Heart right ventricle (tissue), 16 donors: ENCODE measurements at regions not wholly inside any gene's neighbourhood (a gene's known extent, or its start where the extent isn't known, plus 50 kb on each side); places are given as distances from the start of the nearest gene placed in this dataset.
A peak's percentile ranks its signal among the peaks of the same experiment; 100 is the strongest.

Source experiments
- ATAC-seq, 8 donors: fragments of 200-7000 bp; cut with Tn5 transposase; one replicate each; pipeline ENCODE4 v1.9.1; 2020; ENCODE audit warnings: mild to moderate bottlenecking in 8 of 8, moderate library complexity in 8 of 8, moderate number of reproducible peaks in 1 of 8
- DNase-seq, 2 donors: peaks; one replicate each; pipeline ENCODE4 v3.0.0-alpha.2; 2020
- H3K27ac ChIP-seq, 10 donors: fragments of 200-600 bp; sonication (generic) in 2 of 10; one replicate each; pipeline versions ENCODE4 v1.5.0 to v1.8.0; 2020 to 2022; ENCODE audit warnings: mild to moderate bottlenecking in 3 of 10
- H3K27me3 ChIP-seq, 7 donors: fragments of 200-600 bp; one replicate each; pipeline ENCODE4 v1.8.0; 2021 to 2022; ENCODE audit warnings: mild to moderate bottlenecking in 2 of 7
- H3K36me3 ChIP-seq, 9 donors: fragments of 200-600 bp; sonication (generic) in 1 of 9; one replicate each; pipeline versions ENCODE4 v1.5.0 to v1.8.0; 2020 to 2022; ENCODE audit warnings: mild to moderate bottlenecking in 2 of 9
- H3K4me1 ChIP-seq, 9 donors: fragments of 200-600 bp; sonication (generic) in 1 of 9; one replicate each; pipeline versions ENCODE4 v1.5.0 to v1.8.0; 2020 to 2022; ENCODE audit warnings: mild to moderate bottlenecking in 4 of 9
- H3K4me3 ChIP-seq, 10 donors: fragments of 200-600 bp; sonication (generic) in 2 of 10; one replicate each; pipeline versions ENCODE4 v1.5.0 to v1.8.0; 2020 to 2022; ENCODE audit warnings: mild to moderate bottlenecking in 7 of 10, moderate library complexity in 2 of 10
- H3K9me3 ChIP-seq, 11 donors: fragments of 200-600 bp in 10 of 11; sonication (generic) in 2 of 11; one replicate each; pipeline versions ENCODE4 v1.5.0 to v1.8.0; 2013 to 2022; ENCODE audit warnings: mild to moderate bottlenecking in 2 of 11, control low read depth in 1 of 11, moderate library complexity in 1 of 11
- CTCF ChIP-seq, 9 donors: fragments of 200-600 bp; sonication (generic) in 2 of 9; IDR thresholded peaks; one replicate each; pipeline versions ENCODE4 v1.5.0 to v1.8.0; 2021 to 2022; ENCODE audit warnings: antibody characterized with exemption in 9 of 9, mild to moderate bottlenecking in 5 of 9, moderate library complexity in 1 of 9
- WGBS, 2 donors: extraction: QIAGEN DNeasy Blood & Tissue Kit; methylation state at CpG; one replicate each; pipeline ENCODE4 v1.1.7; 2013; ENCODE audit warnings: inconsistent platforms in 1 of 2; 5-methylcytosine and 5-hydroxymethylcytosine counted together
- intact Hi-C, 10 donors: fragments of 100-400 bp; cut with DNase I; formaldehyde crosslinking; loops; one replicate each; pipeline versions ENCODE4 v1.11.1 to v1.14.2; 2022
- donor health status: Arrhythmogenic right ventricular cardiomyopathy.
- donor health status: ischemic (EF 13 %, LVEDD 7.1; RV severe dilation, severe dysfunction).
- donor health status: healthy with polysubstance abuse.
- donor health status: DM: no; HTN: yes; CAD: no.
- donor health status: DM: no; HTN: no; CAD: no.
- donor health status: ischemic (EF 25% LVEDD 6.9; RV normal size, moderate dysfunction).
- donor health status: ischemic (EF 25% LVEDD 5.7; RV mildly dilated, moderate dysfunction).
- donor health status: healthy.
- donor health status: DM: yes; HTN: yes; CAD: no.
- donor health status: Ischemic cardiomyopathy.
- donor health status: ischemic (EF 35%, LVEDD 5.7; RV mildly dilated, moderate dysfunction).
- donor health status: nonischemic (EF 11% LVEDD 7.7; RV severe dilation, severe dysfunction).
- donor health status: DM: yes; HTN: yes; CAD: no.
- donor health status: PGD.
- donor health status: ischemic (EF 29% LVEDD 5.4; RV normal size, mild dysfunction).
- donor health status: nonischemic (EF 23%, LVEDD 6.1; RV moderate dilation, normal function).

- H3K4me3 ChIP-seq: no peak overlapping the region
- no peaks in the 10 kb centered on the region for H3K36me3 ChIP-seq
- intact Hi-C loops: no loop called here
- no peak for ATAC-seq
- no peak for DNase-seq
- no peaks in the 10 kb centered on the region for H3K9me3 ChIP-seq
- H3K27ac ChIP-seq: peak overlapping the region in 1 of 10 donors; percentile 18
- 65 to 67% methylated on average over 2 of the region's 2 CpGs for WGBS, 2 donors
- H3K27me3 ChIP-seq: no peaks in the 10 kb centered on the region
- TF ChIP-seq CTCF (IDR thresholded peaks at IDR 0.05): no peak
- peaks cover 0 to 17% (median 0%) of the 10 kb centered on the region in 9 donors for H3K4me1 ChIP-seq
Observed at GRCh38 chr4:104750008-104750407, 255.3 kb upstream of the CXXC4 start.

GRCh38 chr4:104751468-104751867 is 256.8 kb upstream of the CXXC4 start:
- Histone ChIP-seq H3K4me1 (peaks cover 0 to 17% (median 0%) of the 10 kb centered on the region in 9 donors), H3K36me3 (no peaks in the 10 kb centered on the region), H3K4me3 (no peak overlapping the region), H3K9me3 (peaks cover 0 to 4% (median 0%) of the 10 kb centered on the region in 11 donors), H3K27me3 (no peaks in the 10 kb centered on the region), H3K27ac (peak overlapping the region in 2 of 10 donors; percentile 10 to 38)
- 62 to 79% methylated on average over 2 of the region's 2 CpGs for WGBS, 2 donors
- intact Hi-C loops: no loop called here
- DNase-seq: no peak
- peak in 1 of 8 donors; percentile 11 for ATAC-seq
- TF ChIP-seq CTCF (IDR thresholded peaks at IDR 0.05): no peak

- WGBS, 2 donors: 18 to 50% methylated on average over 1 of the region's 1 CpG
- Histone ChIP-seq H3K9me3 (peaks cover 0 to 4% (median 0%) of the 10 kb centered on the region in 11 donors), H3K27me3 (no peaks in the 10 kb centered on the region), H3K4me1 (peaks cover 0 to 17% (median 0%) of the 10 kb centered on the region in 9 donors), H3K36me3 (no peaks in the 10 kb centered on the region), H3K4me3 (no peak overlapping the region), H3K27ac (peak overlapping the region in 5 of 10 donors; percentile 10 to 62 (median 60))
- DNase-seq: no peak
- TF ChIP-seq CTCF (IDR thresholded peaks at IDR 0.05): no peak
- peak; percentile 29 to 95 (median 87) for ATAC-seq
- intact Hi-C loops: no loop called here
Observed at GRCh38 chr4:104752337-104752736, 257.6 kb upstream of the CXXC4 start.

GRCh38 chr4:104756837-104757236 is 262.1 kb upstream of the CXXC4 start:
- Histone ChIP-seq H3K4me3 (no peak overlapping the region), H3K27me3 (no peaks in the 10 kb centered on the region), H3K27ac (no peak overlapping the region), H3K9me3 (peaks cover 0 to 4% (median 0%) of the 10 kb centered on the region in 11 donors), H3K4me1 (peaks cover 0 to 14% (median 0%) of the 10 kb centered on the region in 9 donors), H3K36me3 (no peaks in the 10 kb centered on the region)
- WGBS, 2 donors: 81 to 86% methylated on average over 1 of the region's 1 CpG
- no peak for TF ChIP-seq CTCF (IDR thresholded peaks at IDR 0.05)
- intact Hi-C loops: no loop called here
- DNase-seq (no peak), ATAC-seq (no peak)
